ENCODE measurements at regions not wholly inside any gene's neighbourhood (a gene's known extent, or its start where the extent isn't known, plus 50 kb on each side); places are given as distances from the start of the nearest gene placed in this dataset.

GRCh38 chr20:55446301-55446700 is 559.0 kb downstream of the CBLN4 start (continued):
- TF ChIP-seq NKRF (conservative IDR thresholded peaks at IDR 0.05) (no peak), MAX (IDR thresholded peaks at IDR 0.05; ENCODE audit: low read depth, low read length) (no peak), REST (IDR thresholded peaks at IDR 0.05; ENCODE audit: low read depth, low read length) (no peak), CHD4 (IDR thresholded peaks at IDR 0.05) (no peak), KAT2A (conservative IDR thresholded peaks at IDR 0.05; ENCODE audit: control insufficient read depth, low read depth, low read length) (no peak), SIX5 (IDR thresholded peaks at IDR 0.05; ENCODE audit: low read depth, low read length, severe bottlenecking) (no peak), TARDBP (IDR thresholded peaks at IDR 0.05; ENCODE audit: borderline replicate concordance) (no peak), ATF2 (IDR thresholded peaks at IDR 0.05; ENCODE audit: low read length) (no peak), EED (IDR thresholded peaks at IDR 0.05; ENCODE audit: low read depth) (no peak), CTCF (IDR thresholded peaks at IDR 0.05 in 2 of 3, conservative IDR thresholded peaks at IDR 0.05 in 1 of 3; ENCODE audit: control insufficient read depth in 2 of 3, extremely low read depth in 1 of 3, insufficient read depth in 1 of 3, low read depth in 3 of 3, low read length in 3 of 3) (no peak)

Data from GM12878 (cell line).